Panc1 (cell line): ENCODE measurements at regions not wholly inside any gene's neighbourhood (a gene's known extent, or its start where the extent isn't known, plus 50 kb on each side); places are given as distances from the start of the nearest gene placed in this dataset.

ENCODE experiments used
- POLR2AphosphoS5 ChIP-seq: IDR thresholded peaks from 2 replicates; pipeline ENCODE4 v1.6.1; 2012; ENCODE audit warnings: mild to moderate bottlenecking, low read depth, low read length, moderate library complexity
- TF ChIP-seq, protein P1 (sequence below): fragments of 450-650 bp; IDR thresholded peaks from 2 replicates; pipeline ENCODE4 v1.5.1; 2017; ENCODE audit warnings: mild to moderate bottlenecking

DNA sequence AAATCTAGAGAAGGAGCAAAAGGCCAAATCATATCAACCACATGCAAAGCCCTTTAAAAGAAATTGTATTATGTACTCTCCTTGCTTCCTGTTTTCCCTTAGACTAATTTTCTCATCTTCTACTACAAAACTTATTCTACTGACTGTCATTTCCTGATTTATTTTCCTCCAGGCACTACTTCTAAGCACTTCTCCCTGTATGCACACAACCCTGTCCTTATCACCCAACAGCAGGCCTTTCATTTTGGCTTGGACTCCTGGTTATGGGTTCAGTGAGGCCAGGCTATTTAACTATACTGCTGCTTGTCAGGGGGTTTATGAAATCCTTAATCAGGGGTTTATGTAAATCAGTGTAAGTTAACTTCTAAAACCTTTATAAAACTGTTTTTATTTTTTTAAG, 205.1 kb upstream of the FAM98A start:
- TF ChIP-seq, protein P1, sequence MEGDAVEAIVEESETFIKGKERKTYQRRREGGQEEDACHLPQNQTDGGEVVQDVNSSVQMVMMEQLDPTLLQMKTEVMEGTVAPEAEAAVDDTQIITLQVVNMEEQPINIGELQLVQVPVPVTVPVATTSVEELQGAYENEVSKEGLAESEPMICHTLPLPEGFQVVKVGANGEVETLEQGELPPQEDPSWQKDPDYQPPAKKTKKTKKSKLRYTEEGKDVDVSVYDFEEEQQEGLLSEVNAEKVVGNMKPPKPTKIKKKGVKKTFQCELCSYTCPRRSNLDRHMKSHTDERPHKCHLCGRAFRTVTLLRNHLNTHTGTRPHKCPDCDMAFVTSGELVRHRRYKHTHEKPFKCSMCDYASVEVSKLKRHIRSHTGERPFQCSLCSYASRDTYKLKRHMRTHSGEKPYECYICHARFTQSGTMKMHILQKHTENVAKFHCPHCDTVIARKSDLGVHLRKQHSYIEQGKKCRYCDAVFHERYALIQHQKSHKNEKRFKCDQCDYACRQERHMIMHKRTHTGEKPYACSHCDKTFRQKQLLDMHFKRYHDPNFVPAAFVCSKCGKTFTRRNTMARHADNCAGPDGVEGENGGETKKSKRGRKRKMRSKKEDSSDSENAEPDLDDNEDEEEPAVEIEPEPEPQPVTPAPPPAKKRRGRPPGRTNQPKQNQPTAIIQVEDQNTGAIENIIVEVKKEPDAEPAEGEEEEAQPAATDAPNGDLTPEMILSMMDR, result no peak
- TF ChIP-seq POLR2AphosphoS5, result no peak
